Omental fat pad (tissue), 3 donors: ENCODE measurements at regions not wholly inside any gene's neighbourhood (a gene's known extent, or its start where the extent isn't known, plus 50 kb on each side); places are given as distances from the start of the nearest gene placed in this dataset.

ENCODE experiments used
- ATAC-seq: fragments of 150-250 bp; one replicate; pipeline ENCODE4 v1.9.1; 2016; ENCODE audit warnings: mild to moderate bottlenecking, moderate library complexity; ENCODE audit not compliant: low FRiP score
- DNase-seq: peaks from one replicate; pipeline ENCODE4 v3.0.0-alpha.2; 2019; ENCODE audit warnings: low spot score
- TF ChIP-seq, protein P1 (sequence below), 3 donors: fragments of 450-650 bp; IDR thresholded peaks; one replicate each; pipeline ENCODE4 v1.5.1; 2016 to 2017; ENCODE audit warnings: antibody characterized with exemption in 3 of 3, mild to moderate bottlenecking in 3 of 3, moderate library complexity in 2 of 3

DNA sequence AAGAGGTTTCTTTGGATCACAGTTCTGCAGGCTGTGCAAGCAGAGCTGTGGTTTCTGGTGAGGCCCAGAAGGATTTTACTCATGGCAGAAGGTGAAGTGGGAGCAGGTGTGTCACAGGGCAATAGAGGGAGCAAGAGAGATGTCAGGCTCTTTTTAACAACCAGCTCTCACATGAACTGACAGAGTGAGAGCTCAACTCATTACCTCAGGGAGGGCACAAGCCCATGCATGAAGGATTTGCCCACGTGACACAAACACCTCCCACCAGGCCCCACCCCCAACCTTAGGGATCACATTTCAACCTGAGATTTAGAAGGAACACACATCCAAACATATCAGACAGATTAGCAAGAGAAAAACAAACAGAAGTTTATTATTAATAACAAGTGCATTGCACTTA, 470.4 kb downstream of the GALC start:
- DNase-seq (no peak), ATAC-seq (no peak)
- TF ChIP-seq, protein P1, sequence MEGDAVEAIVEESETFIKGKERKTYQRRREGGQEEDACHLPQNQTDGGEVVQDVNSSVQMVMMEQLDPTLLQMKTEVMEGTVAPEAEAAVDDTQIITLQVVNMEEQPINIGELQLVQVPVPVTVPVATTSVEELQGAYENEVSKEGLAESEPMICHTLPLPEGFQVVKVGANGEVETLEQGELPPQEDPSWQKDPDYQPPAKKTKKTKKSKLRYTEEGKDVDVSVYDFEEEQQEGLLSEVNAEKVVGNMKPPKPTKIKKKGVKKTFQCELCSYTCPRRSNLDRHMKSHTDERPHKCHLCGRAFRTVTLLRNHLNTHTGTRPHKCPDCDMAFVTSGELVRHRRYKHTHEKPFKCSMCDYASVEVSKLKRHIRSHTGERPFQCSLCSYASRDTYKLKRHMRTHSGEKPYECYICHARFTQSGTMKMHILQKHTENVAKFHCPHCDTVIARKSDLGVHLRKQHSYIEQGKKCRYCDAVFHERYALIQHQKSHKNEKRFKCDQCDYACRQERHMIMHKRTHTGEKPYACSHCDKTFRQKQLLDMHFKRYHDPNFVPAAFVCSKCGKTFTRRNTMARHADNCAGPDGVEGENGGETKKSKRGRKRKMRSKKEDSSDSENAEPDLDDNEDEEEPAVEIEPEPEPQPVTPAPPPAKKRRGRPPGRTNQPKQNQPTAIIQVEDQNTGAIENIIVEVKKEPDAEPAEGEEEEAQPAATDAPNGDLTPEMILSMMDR (IDR thresholded peaks at IDR 0.05): no peak

DNA sequence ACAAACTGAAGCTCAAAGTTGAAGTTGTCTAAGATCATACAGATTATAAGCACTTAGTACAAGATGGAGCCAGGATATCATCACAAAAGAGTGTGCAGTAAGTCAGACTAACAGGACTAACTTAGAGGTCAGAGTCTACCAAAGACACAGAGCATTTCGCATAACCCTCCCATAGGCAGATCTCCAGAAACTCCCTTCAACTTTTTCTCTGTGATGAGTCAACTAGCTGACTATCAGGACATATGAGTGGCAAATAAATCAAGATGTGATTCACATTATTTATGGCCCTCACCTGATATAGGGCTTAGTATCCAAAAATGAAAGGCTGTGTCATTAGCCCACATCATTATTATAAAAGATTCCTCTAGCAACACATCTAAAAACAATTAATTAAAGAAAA, 484.6 kb downstream of the GALC start:
- ATAC-seq (peak; percentile 64), DNase-seq (no peak)
- TF ChIP-seq, protein P1 (IDR thresholded peaks at IDR 0.05): no peak

GRCh38 chr14:87503711-87504110, 489.3 kb downstream of the GALC start:
- no peak for DNase-seq
- no peak for ATAC-seq

DNA sequence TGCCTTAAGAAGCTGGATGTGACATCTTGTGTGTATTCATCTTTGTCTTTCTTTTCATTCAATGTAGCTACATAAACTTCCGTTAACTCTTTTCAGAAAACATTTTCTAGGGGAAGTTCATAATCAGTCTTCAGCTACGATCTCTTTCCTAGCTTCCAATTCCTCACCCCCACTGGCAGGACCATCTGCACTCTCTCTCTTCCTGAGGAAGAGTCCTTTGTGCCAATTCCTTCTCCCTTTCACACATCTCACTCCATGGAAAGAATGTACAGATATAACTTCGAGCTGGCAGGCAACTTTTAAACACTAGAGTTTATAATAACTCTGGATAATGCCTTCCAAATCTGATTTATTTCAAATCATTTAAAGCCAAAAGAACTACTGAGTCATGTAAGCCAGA, 495.7 kb downstream of the GALC start:
- ATAC-seq (no peak), DNase-seq (no peak)
- TF ChIP-seq, protein P1 (IDR thresholded peaks at IDR 0.05): no peak

More at GRCh38 chr14:87503711-87504110, 489.3 kb downstream of the GALC start:
- TF ChIP-seq, protein P1 (IDR thresholded peaks at IDR 0.05): no peak

DNA sequence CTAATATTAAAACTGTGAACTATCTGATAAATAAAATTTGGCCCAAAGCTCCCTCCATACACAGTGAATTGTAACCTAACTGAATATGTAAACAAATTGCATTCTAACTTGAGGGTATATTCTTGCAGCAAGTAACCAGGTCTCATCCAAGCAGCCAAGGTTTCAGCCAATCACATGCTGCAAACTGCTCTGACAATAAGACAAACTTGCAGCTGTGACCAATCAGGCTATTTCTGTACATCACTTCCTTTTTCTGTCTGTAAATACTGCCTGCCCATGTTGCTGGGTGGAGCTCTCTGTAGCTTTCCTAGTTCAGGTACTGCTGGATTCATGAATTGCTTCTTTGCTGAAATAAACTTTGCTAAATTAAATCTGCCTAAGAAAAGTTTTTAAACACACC, 499.0 kb downstream of the GALC start:
- ATAC-seq (no peak), DNase-seq (no peak)
- TF ChIP-seq, protein P1 (IDR thresholded peaks at IDR 0.05): no peak

DNA sequence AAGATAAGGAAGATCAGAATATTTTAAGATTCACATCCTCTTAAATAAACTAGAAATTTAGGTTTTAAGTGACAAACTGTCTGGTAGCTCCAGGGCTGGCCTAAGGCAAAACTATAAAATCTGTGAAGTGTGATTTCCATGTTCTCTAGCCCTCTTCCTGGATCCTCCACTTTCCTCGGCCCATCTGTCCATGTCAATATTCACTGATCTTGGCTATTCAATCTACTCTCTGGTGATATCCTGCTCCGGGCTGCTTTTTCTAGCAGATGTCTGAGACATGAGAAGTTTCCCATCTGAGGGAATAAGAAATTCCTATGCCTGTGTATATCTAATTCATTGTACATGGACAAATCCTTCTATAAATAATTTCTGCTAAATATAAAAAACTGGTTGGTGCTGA, 500.4 kb downstream of the GALC start:
- ATAC-seq: no peak
- no peak for DNase-seq
- TF ChIP-seq, protein P1 (IDR thresholded peaks at IDR 0.05): no peak

GRCh38 chr14:87491816-87492215, 501.2 kb downstream of the GALC start:
- DNase-seq (no peak), ATAC-seq (no peak)
- TF ChIP-seq, protein P1 (IDR thresholded peaks at IDR 0.05): no peak
